GM21717 (cell line): ENCODE measurements at regions not wholly inside any gene's neighbourhood (a gene's known extent, or its start where the extent isn't known, plus 50 kb on each side); places are given as distances from the start of the nearest gene placed in this dataset.
"Not testable (repeated sequence)": the region's sequence is repeated elsewhere in the genome, so short reads cannot be mapped to it uniquely, and the experiment has no call there.

ENCODE experiments used
- ATAC-seq: cut with Tn5 transposase; IDR thresholded peaks from one replicate; pipeline ENCODE4 v1.9.1; 2021; ENCODE audit warnings: mild to moderate bottlenecking, moderate library complexity; ENCODE audit not compliant: unreplicated experiment

DNA sequence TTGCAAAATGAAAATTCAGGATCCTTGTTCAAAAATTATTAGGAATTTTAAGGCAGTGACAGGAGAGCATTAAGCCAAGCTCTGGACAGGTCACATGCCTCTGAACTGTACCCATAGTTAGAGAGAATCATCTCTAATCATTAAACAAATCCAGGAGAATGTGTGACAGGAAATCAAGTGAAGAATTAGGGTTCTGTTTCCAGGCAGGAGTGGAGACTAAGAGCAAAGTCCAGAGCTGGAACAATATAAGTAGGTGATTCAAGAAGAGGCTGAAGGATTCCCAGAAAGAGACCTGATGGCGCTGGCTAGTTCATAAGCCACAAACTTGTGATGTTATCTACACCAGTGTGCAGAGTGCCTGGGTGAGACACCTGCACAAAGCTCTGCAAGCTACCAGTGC lies 104.6 kb upstream of the PRKG2 start:
- ATAC-seq: no peak

DNA sequence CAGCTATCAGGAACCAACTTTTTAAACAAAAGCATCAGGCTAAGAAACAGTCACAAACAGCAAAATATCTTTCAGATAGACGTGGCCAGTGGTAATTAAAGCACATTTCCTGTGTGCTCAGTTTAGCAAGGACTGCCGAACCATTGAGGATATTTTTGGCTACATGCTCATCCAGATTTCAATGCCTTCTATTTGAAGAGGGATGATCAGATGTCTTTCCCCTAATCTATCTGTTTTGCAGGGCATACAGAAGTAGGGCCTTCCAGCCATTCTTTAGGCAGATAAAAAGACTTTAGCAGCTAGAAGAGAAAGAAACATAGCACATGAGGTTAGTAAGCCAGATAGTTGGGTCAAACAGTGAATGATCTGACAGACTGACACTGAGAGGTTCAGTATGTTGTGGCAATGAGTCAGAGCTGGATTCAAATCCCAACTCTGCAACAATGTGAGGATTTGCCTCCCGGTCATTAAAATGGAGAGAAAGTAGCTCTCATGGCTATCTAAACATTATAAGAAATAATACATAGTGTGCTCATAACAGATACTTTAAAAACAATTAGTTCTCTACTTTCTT lies 100.0 kb upstream of the PRKG2 start:
- peak; percentile 33 for ATAC-seq

DNA sequence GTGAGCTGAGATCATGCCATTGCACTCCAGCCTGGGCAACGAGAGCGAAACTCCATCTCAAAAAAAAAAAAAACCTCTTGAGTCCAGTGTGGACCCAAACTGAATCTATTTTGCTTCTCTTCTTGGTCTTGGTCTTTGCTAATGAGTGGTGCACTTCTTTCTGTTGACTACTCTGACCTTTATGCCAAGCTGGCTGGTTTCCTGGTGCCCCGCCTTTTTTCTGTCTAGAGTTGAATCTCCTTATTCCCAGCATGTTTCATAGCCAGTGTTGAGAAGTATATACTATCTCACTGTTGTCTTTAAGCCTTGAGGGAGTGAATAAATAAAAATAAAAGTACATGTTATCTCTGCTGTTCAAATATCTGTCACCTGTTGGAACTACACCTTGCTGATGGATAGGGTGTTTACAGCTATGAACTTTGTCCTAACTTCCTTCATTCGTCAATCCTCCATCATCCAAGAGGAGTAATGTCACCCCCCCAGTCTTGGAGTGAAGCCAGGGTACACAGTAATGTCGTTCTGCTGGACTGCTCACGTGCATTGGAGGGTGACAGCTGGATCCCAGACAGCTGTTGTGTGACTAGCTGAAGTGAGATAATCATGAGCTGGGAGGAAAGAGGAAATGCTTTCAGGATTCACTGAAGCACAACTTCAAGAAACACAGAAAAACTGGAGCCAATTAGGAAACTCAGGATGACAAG lies 99.3 kb upstream of the PRKG2 start:
- peak; percentile 66 for ATAC-seq

DNA sequence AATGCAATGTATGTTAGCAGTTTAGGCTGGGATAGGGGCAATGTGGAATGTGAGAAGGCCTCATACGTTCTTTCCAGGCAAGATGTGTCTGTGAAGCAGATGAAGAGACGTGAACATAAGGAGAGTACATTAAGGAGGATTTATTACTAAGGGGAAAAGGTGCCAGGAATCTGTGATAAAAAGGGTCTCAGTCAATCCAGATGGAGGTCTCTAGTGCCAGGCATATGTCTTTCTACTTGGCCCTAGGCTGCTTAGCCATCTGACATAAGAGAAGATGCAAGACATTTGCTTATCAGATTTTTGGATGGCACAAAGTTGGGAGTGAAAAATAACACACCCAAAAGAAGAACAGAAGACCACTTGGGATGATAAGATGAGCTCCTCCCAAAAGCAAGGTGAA lies 93.0 kb upstream of the PRKG2 start:
- no peak for ATAC-seq

DNA sequence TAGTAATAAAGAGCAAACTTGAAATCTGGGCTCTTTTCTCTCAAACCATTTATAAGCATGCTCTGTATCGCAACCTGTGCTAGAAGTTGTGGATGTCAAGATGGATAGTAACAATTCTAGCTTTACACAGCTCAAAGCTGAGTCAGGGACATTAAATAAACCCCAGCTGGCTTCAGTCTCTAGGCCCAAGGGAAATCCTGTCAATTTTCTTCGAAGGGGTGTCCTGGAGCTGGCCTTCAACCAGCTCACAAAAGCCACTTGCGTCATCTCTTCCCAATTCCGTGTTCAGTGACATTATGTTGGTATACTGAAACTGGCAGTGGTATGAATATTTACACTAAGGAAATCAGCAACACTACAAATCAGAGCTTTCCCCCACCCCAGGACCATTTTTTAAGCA lies 89.8 kb upstream of the PRKG2 start:
- no peak for ATAC-seq

DNA sequence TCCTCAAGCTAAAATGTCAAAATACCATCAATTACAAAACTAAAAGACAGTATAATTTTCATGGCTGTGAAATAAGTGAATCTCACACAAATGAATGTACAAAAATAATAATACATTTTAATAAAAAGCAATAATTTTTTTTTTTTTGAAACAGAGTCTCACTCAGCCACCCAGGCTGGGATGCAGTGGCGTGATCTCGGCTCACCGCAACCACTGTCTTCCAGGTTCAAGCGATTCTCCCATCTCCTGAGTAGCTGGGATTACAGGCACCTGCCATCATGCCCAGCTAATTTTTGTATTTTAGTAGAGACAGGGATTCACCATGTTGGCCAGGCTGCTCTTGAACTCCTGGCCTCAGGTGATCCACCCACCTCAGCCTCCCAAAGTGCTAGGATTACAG lies 85.3 kb upstream of the PRKG2 start:
- ATAC-seq: not testable (repeated sequence)

DNA sequence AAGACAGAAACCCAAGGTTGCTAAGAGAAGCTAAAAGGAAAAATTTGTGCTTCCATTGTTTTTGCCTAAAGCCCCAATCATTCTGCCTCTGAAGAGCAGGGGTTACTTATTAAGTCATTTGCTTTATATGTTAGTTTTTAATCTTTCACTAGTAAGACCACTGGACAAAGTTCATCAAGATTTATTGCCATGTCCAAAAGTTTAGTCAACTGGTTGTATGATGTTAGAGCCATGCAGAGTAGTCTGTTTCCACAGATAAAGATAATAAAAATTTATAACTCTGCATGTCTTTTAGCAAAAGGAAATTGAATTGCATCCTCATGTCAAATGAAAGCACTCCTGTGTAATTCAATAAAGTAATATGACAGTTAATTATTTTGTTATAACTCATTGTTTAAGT lies 75.8 kb upstream of the PRKG2 start:
- ATAC-seq: no peak

DNA sequence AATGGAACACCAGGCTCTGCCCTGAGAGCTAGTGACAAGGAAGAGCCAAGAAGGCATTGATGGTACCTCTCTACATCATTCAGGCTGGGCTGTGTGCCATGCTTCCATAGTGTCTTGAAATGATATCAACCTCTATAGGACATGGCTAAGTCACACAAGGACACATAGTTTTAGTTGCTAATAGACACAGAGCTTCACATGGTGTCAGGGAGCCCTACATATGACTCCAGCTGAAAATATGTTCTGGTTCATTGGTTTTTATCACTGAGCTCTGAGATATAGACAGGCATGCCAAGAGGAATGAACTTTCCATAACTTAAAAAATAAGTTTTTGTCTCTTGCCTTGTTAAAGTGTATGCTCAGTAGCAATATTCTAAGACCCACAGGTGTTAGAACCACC lies 72.1 kb upstream of the PRKG2 start:
- ATAC-seq: no peak

DNA sequence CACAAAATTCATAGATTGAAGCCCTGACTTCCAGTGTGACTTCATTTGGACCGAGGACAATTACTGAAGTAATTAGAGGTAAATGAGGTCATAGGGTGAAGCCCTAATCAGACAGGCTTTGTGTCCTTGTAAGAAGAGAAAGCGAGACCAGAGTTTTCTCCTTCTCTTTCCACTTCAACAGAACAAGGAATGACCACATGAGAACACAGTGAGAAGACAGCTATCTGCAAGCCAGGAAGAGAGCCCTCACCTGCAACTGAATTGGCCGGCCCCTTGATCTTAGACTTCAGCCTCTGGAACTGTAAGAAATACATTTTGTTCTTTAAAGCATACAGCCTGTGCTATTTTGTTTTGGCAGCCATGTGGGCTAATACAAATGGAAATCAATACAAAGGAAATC lies 67.1 kb upstream of the PRKG2 start:
- ATAC-seq: no peak

DNA sequence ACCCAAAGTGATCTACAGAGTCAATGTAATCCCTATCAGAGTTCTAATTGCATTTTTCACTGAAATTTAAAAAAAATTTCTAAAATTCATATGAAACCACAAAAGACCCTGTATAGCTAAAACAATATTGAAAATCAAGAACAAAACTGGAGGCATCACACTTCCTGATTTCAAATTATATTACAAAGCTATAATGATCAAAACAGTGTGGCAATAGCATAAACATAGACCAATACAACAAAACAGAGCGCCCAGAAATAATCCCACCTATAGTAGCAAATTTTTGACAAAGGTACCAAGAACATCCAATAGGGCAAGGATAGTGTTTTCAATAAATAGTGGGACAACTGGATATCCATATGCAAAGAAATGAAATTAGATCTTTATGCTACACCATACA lies 59.4 kb upstream of the PRKG2 start:
- ATAC-seq: no peak

DNA sequence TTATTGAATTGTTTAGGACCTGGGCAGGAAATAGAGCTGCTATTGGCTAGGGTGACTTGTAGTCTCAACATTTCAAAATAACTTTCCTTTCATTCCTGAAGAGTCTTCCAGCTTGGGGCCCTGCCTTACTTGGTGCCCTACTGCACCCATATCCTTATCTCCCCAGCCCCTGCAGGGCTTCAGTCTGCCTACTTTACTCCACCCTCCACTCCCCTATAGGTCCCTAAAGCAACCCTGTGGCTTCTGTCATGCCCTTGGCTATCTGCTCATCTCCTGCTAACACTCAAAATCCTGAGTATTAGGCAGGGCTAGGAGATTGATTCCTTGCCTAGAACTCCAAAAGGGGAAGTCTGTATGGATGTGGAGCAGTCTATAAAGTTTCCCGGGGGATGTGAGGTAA lies 57.6 kb upstream of the PRKG2 start:
- ATAC-seq: no peak
